Mesenchymal stem cell (in vitro differentiated cells and primary cell): ENCODE measurements at regions not wholly inside any gene's neighbourhood (a gene's known extent, or its start where the extent isn't known, plus 50 kb on each side); places are given as distances from the start of the nearest gene placed in this dataset.

Source experiments
- DNase-seq: peaks from one replicate; pipeline ENCODE4 v3.0.0-alpha.2; 2013
- H2AFZ ChIP-seq: one replicate; pipeline ENCODE4 v1.6.1; 2013; ENCODE audit warnings: low read depth, mild to moderate bottlenecking, control low read depth, inconsistent platforms, low read length, moderate library complexity
- H2AK5ac ChIP-seq: 2 replicates; pipeline ENCODE4 v1.6.1; 2013; ENCODE audit warnings: low read length, moderate library complexity, mild to moderate bottlenecking, inconsistent platforms; ENCODE audit not compliant: severe bottlenecking
- H2BK120ac ChIP-seq: one replicate; pipeline ENCODE4 v1.6.1; 2013; ENCODE audit warnings: low read depth, mild to moderate bottlenecking, inconsistent platforms, low read length, moderate library complexity
- H2BK12ac ChIP-seq, 2 experiments: one replicate each; pipeline ENCODE4 v1.6.1; 2013; ENCODE audit warnings: inconsistent platforms in 2 of 2, low read length in 2 of 2, mild to moderate bottlenecking in 2 of 2, moderate library complexity in 2 of 2, control low read depth in 1 of 2
- H2BK15ac ChIP-seq: one replicate; pipeline ENCODE4 v1.6.1; 2013; ENCODE audit warnings: mild to moderate bottlenecking, low read depth, inconsistent platforms; ENCODE audit not compliant: poor library complexity, severe bottlenecking
- H2BK5ac ChIP-seq: 2 replicates; pipeline ENCODE4 v1.6.1; 2013; ENCODE audit warnings: low read depth, mild to moderate bottlenecking, low read length, control low read depth, inconsistent platforms; ENCODE audit not compliant: poor library complexity, severe bottlenecking
- H3K14ac ChIP-seq, 2 experiments: one replicate each; pipeline ENCODE4 v1.6.1; 2013; ENCODE audit warnings: inconsistent platforms in 2 of 2, low read length in 2 of 2, control low read depth in 1 of 2, mild to moderate bottlenecking in 1 of 2, moderate library complexity in 1 of 2
- H3K18ac ChIP-seq, 2 experiments: one replicate each; pipeline ENCODE4 v1.6.1; 2013; ENCODE audit warnings: inconsistent platforms in 2 of 2, low read length in 2 of 2, control low read depth in 1 of 2, low read depth in 1 of 2, mild to moderate bottlenecking in 1 of 2
- H3K23ac ChIP-seq, 2 experiments: one replicate each; pipeline ENCODE4 v1.6.1; 2013; ENCODE audit warnings: inconsistent platforms in 2 of 2, low read length in 2 of 2, mild to moderate bottlenecking in 2 of 2, moderate library complexity in 2 of 2, control low read depth in 1 of 2
- H3K27ac ChIP-seq: 2 replicates; pipeline ENCODE4 v1.5.1; 2013; ENCODE audit warnings: mild to moderate bottlenecking, moderate library complexity, low read length, control low read depth, inconsistent platforms; ENCODE audit not compliant: poor library complexity, severe bottlenecking
- H3K27me3 ChIP-seq, 2 experiments: 2 replicates each; pipeline versions ENCODE4 v1.6.1 to v1.7.0; 2013; ENCODE audit warnings: low read length in 2 of 2, mild to moderate bottlenecking in 2 of 2, moderate library complexity in 2 of 2, control low read depth in 1 of 2, inconsistent platforms in 1 of 2; ENCODE audit not compliant: control insufficient read depth in 1 of 2, insufficient read depth in 1 of 2
- H3K36me3 ChIP-seq, 2 experiments: 2 replicates each; pipeline versions ENCODE4 v1.6.1 to v1.7.0; 2013; ENCODE audit warnings: low read length in 2 of 2, control low read depth in 1 of 2, inconsistent platforms in 1 of 2, low read depth in 1 of 2, mild to moderate bottlenecking in 1 of 2; ENCODE audit not compliant: insufficient read depth in 2 of 2, control insufficient read depth in 1 of 2
- H3K4ac ChIP-seq, 2 experiments: one replicate each; pipeline ENCODE4 v1.6.1; 2013; ENCODE audit warnings: inconsistent platforms in 2 of 2, low read length in 2 of 2, mild to moderate bottlenecking in 2 of 2, moderate library complexity in 2 of 2, control low read depth in 1 of 2, low read depth in 1 of 2
- H3K4me1 ChIP-seq: 2 replicates; pipeline ENCODE4 v1.6.1; 2013; ENCODE audit warnings: low read depth, low read length, control low read depth; ENCODE audit not compliant: control insufficient read depth, insufficient read depth
- H3K4me2 ChIP-seq: 2 replicates; pipeline ENCODE4 v1.6.1; 2013; ENCODE audit warnings: low read length, mild to moderate bottlenecking, inconsistent platforms; ENCODE audit not compliant: poor library complexity, severe bottlenecking
- H3K4me3 ChIP-seq, 2 experiments: 2 replicates each; pipeline versions ENCODE4 v1.5.1 to v1.7.0; 2013; ENCODE audit warnings: low read length in 2 of 2, mild to moderate bottlenecking in 2 of 2, control low read depth in 1 of 2, low read depth in 1 of 2; ENCODE audit not compliant: insufficient read depth in 1 of 2
- H3K79me1 ChIP-seq: replicated peaks from 2 replicates; pipeline ENCODE4 v1.6.1; 2013; ENCODE audit warnings: mild to moderate bottlenecking, control low read depth, low read length, inconsistent platforms; ENCODE audit not compliant: poor library complexity, severe bottlenecking
- H3K9ac ChIP-seq: 2 replicates; pipeline ENCODE4 v1.7.0; 2013; ENCODE audit warnings: mild to moderate bottlenecking, low read length, moderate library complexity
- H3K9me3 ChIP-seq: 2 replicates; pipeline ENCODE4 v1.7.0; 2013; ENCODE audit warnings: mild to moderate bottlenecking, low read length; ENCODE audit not compliant: control insufficient read depth
- H4K8ac ChIP-seq: one replicate; pipeline ENCODE4 v1.6.1; 2013; ENCODE audit warnings: inconsistent platforms, mild to moderate bottlenecking, low read length, moderate library complexity
- H4K91ac ChIP-seq: one replicate; pipeline ENCODE4 v1.6.1; 2013; ENCODE audit warnings: mild to moderate bottlenecking, low read length, inconsistent platforms
- WGBS: methylation state at CpG from one replicate; pipeline ENCODE4 v1.1.7; 2013; ENCODE audit warnings: mixed read lengths; 5-methylcytosine and 5-hydroxymethylcytosine counted together

GRCh38 chr2:13057671-13058070, 340.9 kb downstream of the TRIB2 start:
- H3K18ac ChIP-seq: no peak overlapping the region
- no peak overlapping the region for H4K91ac ChIP-seq
- no peaks in the 10 kb centered on the region for H3K79me1 ChIP-seq
- no peak overlapping the region for H4K8ac ChIP-seq
- no peak overlapping the region for H3K9ac ChIP-seq
- no peak overlapping the region for H3K27ac ChIP-seq
- H3K14ac ChIP-seq: no peak overlapping the region
- no peak overlapping the region for H2AK5ac ChIP-seq
- H3K9me3 ChIP-seq: no peaks in the 10 kb centered on the region
- no peaks in the 10 kb centered on the region for H3K4me1 ChIP-seq
- no peak overlapping the region for H2BK120ac ChIP-seq
- no peak for DNase-seq
- H3K4me2 ChIP-seq: no peak overlapping the region
- no peaks in the 10 kb centered on the region for H3K36me3 ChIP-seq
- H2AFZ ChIP-seq: no peak overlapping the region
- no peak overlapping the region for H3K4ac ChIP-seq
- H3K23ac ChIP-seq: no peak overlapping the region
- H2BK12ac ChIP-seq: no peak overlapping the region
- H2BK5ac ChIP-seq: no peak overlapping the region
- no peak overlapping the region for H2BK15ac ChIP-seq
- H3K27me3 ChIP-seq: no peaks in the 10 kb centered on the region
- no peak overlapping the region for H3K4me3 ChIP-seq

- Histone ChIP-seq H3K36me3 (no peaks in the 10 kb centered on the region), H4K8ac (no peak overlapping the region), H3K23ac (no peak overlapping the region), H3K27ac (no peak overlapping the region), H3K14ac (no peak overlapping the region), H3K4me2 (no peak overlapping the region), H3K18ac (no peak overlapping the region), H3K79me1 (no peaks in the 10 kb centered on the region), H3K4me1 (no peaks in the 10 kb centered on the region), H3K9me3 (no peaks in the 10 kb centered on the region), H2BK12ac (no peak overlapping the region), H3K9ac (no peak overlapping the region), H2AFZ (no peak overlapping the region), H3K27me3 (no peaks in the 10 kb centered on the region), H3K4ac (no peak overlapping the region), H2AK5ac (no peak overlapping the region), H2BK15ac (no peak overlapping the region), H2BK5ac (no peak overlapping the region), H4K91ac (no peak overlapping the region), H3K4me3 (no peak overlapping the region), H2BK120ac (no peak overlapping the region)
- WGBS: no CpG with 5 or more reads among the region's 1 CpG
- DNase-seq: no peak
These were observed 349.9 kb downstream of the TRIB2 start for GRCh38 chr2:13066676-13067075.

- Histone ChIP-seq H2AK5ac (no peak overlapping the region), H3K14ac (no peak overlapping the region), H2BK5ac (no peak overlapping the region), H4K8ac (no peak overlapping the region), H3K36me3 (no peaks in the 10 kb centered on the region), H2BK120ac (no peak overlapping the region), H3K4me1 (no peaks in the 10 kb centered on the region), H3K23ac (no peak overlapping the region), H3K4me3 (no peak overlapping the region), H3K9me3 (no peaks in the 10 kb centered on the region), H3K4me2 (no peak overlapping the region), H3K4ac (no peak overlapping the region), H3K79me1 (no peaks in the 10 kb centered on the region), H3K18ac (no peak overlapping the region), H4K91ac (no peak overlapping the region), H2AFZ (no peak overlapping the region), H2BK15ac (no peak overlapping the region), H3K27me3 (no peaks in the 10 kb centered on the region), H3K9ac (no peak overlapping the region), H2BK12ac (no peak overlapping the region), H3K27ac (no peak overlapping the region)
- 92% methylated on average over 2 of the region's 2 CpGs for WGBS
- no peak for DNase-seq
These were observed 350.8 kb downstream of the TRIB2 start for GRCh38 chr2:13067508-13067907.

GRCh38 chr2:13089971-13090370, 373.2 kb downstream of the TRIB2 start:
- no peaks in the 10 kb centered on the region for H3K36me3 ChIP-seq
- H3K4me2 ChIP-seq: no peak overlapping the region
- H3K9ac ChIP-seq: no peak overlapping the region
- no peaks in the 10 kb centered on the region for H3K27me3 ChIP-seq
- no peak overlapping the region for H4K8ac ChIP-seq
- no peak overlapping the region for H2BK120ac ChIP-seq
- no peak overlapping the region for H3K4me3 ChIP-seq
- no peak for DNase-seq
- no peak overlapping the region for H3K27ac ChIP-seq
- H3K79me1 ChIP-seq: no peaks in the 10 kb centered on the region
- no peak overlapping the region for H3K14ac ChIP-seq
- no peaks in the 10 kb centered on the region for H3K9me3 ChIP-seq
- no peak overlapping the region for H3K23ac ChIP-seq
- no peak overlapping the region for H3K18ac ChIP-seq
- H2BK12ac ChIP-seq: no peak overlapping the region
- no peak overlapping the region for H2BK5ac ChIP-seq
- no peaks in the 10 kb centered on the region for H3K4me1 ChIP-seq
- no peak overlapping the region for H4K91ac ChIP-seq
- no peak overlapping the region for H2AFZ ChIP-seq
- no peak overlapping the region for H2BK15ac ChIP-seq
- no peak overlapping the region for H2AK5ac ChIP-seq
- H3K4ac ChIP-seq: no peak overlapping the region
